ENCODE measurements at regions not wholly inside any gene's neighbourhood (a gene's known extent, or its start where the extent isn't known, plus 50 kb on each side); places are given as distances from the start of the nearest gene placed in this dataset.

- Mint-ChIP-seq H3K27ac (no peak overlapping the region), H3K4me3 (no peak overlapping the region), H3K9me3 (no peaks in the 10 kb centered on the region), H3K4me1 (no peaks in the 10 kb centered on the region), H3K36me3 (ENCODE audit: low read depth) (no peaks in the 10 kb centered on the region), H3K27me3 (peaks cover 4% of the 10 kb centered on the region)
- ATAC-seq (no peak), DNase-seq (no peak)
These were observed 159.9 kb upstream of the NAV2 start for GRCh38 chr11:19552656-19553260.

DNA sequence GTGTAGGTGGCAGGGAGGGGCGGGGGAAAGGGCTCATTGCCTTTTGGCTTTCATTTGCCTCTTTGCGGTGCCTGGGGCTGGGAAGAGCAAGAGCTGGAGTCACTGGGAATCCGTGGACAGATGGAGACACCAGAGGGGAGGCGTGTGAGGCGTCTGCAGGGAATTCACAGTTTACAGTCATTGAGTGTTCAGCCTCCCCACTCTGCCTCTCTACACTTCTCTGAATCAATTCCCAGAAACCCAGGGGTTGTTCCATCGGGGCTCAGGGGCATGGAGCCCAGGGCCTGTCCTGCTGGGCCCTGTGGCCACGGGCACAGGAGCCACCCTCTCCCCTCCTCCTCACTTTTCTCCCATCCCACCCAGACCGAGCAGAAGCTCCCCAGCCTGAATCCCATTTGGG, 160.5 kb upstream of the NAV2 start:
- no peaks in the 10 kb centered on the region for H3K36me3 Mint-ChIP-seq (ENCODE audit: low read depth)
- ATAC-seq (no peak), DNase-seq (no peak)
- no peak overlapping the region for H3K4me3 Mint-ChIP-seq
- no peak overlapping the region for H3K27ac Mint-ChIP-seq
- no peaks in the 10 kb centered on the region for H3K4me1 Mint-ChIP-seq
- H3K27me3 Mint-ChIP-seq = peaks cover 3% of the 10 kb centered on the region
- no peaks in the 10 kb centered on the region for H3K9me3 Mint-ChIP-seq

DNA sequence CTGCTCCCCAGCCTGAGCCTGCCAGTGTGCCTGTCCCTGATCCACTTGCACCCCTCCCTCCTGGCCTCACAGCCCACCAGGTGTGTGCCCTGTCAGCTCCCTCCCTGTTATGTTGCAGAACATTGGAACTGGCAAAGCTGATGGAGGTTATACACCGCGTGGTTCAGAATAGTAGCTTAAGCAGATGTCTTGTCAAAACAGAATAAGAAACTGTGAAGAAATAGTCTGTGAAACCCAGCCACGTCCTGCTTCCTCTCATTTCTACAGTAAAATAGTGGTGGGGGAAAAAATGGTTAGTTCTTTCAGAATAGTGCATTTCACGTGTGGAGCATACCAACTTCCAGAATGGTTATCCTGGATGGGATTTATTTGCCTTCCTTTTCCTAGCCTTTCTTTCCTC, 161.2 kb upstream of the NAV2 start:
- Mint-ChIP-seq H3K9me3 (no peaks in the 10 kb centered on the region), H3K4me1 (no peaks in the 10 kb centered on the region), H3K27me3 (peaks cover 3% of the 10 kb centered on the region), H3K36me3 (ENCODE audit: low read depth) (no peaks in the 10 kb centered on the region), H3K27ac (no peak overlapping the region), H3K4me3 (no peak overlapping the region)
- DNase-seq (no peak), ATAC-seq (no peak)

DNA sequence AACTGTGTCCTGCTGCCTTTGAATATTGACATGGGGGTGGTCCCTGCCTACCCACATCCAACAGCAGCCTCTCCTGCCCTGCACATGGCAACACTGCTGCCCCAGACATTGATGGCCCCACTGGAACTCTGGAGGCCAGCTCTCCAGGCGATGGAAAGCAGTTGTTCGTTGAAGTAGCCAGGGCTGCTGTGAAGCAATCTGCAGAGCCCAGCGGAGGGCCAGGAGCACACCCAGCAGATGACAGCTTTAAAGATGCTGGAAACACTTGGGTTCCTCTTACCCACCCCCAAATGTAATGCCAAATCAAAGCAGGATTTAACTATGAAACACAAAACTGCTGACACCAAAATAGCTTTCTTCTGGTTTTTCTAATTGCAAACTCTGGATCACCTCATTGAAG, 165.6 kb upstream of the NAV2 start:
- H3K27me3 Mint-ChIP-seq = no peaks in the 10 kb centered on the region
- no peaks in the 10 kb centered on the region for H3K36me3 Mint-ChIP-seq (ENCODE audit: low read depth)
- ATAC-seq (no peak), DNase-seq (no peak)
- no peak overlapping the region for H3K27ac Mint-ChIP-seq
- H3K4me1 Mint-ChIP-seq = no peaks in the 10 kb centered on the region
- H3K9me3 Mint-ChIP-seq = no peaks in the 10 kb centered on the region
- H3K4me3 Mint-ChIP-seq = no peak overlapping the region

GRCh38 chr11:19546325-19546724, 166.3 kb upstream of the NAV2 start:
- Mint-ChIP-seq H3K36me3 (ENCODE audit: low read depth) (no peaks in the 10 kb centered on the region), H3K27me3 (no peaks in the 10 kb centered on the region), H3K4me1 (no peaks in the 10 kb centered on the region), H3K27ac (no peak overlapping the region), H3K9me3 (no peaks in the 10 kb centered on the region), H3K4me3 (no peak overlapping the region)
- DNase-seq = no peak
- no peak for ATAC-seq

GRCh38 chr11:19541521-19542049, 171.1 kb upstream of the NAV2 start:
- ATAC-seq = no peak
- Mint-ChIP-seq H3K9me3 (no peaks in the 10 kb centered on the region), H3K4me1 (no peaks in the 10 kb centered on the region), H3K27ac (no peak overlapping the region), H3K36me3 (ENCODE audit: low read depth) (no peaks in the 10 kb centered on the region), H3K4me3 (no peak overlapping the region), H3K27me3 (peaks cover 2% of the 10 kb centered on the region)
- DNase-seq = no peak

GRCh38 chr11:19539861-19540260, 172.8 kb upstream of the NAV2 start:
- no peak overlapping the region for H3K27ac Mint-ChIP-seq
- no peaks in the 10 kb centered on the region for H3K4me1 Mint-ChIP-seq
- H3K36me3 Mint-ChIP-seq (ENCODE audit: low read depth) = no peaks in the 10 kb centered on the region
- no peaks in the 10 kb centered on the region for H3K9me3 Mint-ChIP-seq
- H3K27me3 Mint-ChIP-seq = peaks cover 2% of the 10 kb centered on the region
- H3K4me3 Mint-ChIP-seq = no peak overlapping the region
- DNase-seq = no peak
- ATAC-seq = no peak

DNA sequence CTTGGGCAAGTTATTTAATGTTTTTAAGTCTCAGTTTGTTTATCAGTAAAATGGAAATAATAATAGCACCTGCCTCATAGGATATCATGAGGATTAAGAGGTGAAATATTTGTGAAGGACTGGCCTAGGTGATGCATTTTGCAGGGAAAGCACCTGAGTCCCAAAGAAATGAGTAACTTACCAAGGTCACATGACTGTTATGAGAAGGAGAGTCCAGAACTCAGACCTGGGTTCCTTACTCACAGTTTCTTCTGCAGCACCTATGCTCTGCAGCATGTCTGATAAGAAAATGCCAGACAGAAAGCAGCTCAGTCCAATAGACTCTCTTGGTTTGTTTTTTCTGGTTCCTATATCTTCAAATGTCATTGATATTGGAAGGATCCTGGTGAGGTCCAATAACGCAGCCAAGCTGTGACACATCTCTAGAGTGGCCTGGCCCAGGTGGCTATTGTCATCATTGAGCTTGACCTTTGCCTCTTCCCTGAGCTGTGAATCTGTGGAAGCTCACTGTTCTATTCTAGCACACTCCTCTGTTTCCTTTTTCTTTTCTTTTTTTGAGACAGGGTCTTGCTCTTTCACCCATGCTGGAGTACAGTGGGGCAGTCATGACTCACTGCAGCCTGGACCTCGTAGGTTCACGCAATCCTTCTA, 174.7 kb upstream of the NAV2 start:
- DNase-seq (no peak), ATAC-seq (no peak)
- Mint-ChIP-seq H3K27me3 (peaks cover 4% of the 10 kb centered on the region), H3K4me3 (no peak overlapping the region), H3K27ac (no peak overlapping the region), H3K9me3 (no peaks in the 10 kb centered on the region), H3K4me1 (no peaks in the 10 kb centered on the region), H3K36me3 (ENCODE audit: low read depth) (no peaks in the 10 kb centered on the region)

DNA sequence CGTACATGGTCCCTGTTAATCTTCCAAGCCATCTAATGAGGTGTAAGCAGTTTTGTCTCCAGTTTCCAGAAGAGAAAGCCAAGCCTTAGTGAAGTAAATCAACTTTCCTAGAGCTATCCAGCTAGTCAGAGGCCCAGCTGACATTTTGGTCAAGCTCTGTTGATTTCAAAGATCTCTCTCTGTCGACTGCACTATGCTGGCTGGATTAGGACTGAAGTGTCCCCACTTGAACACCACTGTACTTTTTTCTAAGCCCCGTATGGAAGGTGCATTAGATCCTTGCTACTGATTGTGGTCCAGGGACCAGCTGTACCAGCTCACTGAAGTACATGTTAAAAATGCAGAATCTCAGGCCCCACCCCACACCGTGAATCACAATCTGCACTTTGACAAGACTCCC, 176.5 kb upstream of the NAV2 start:
- Mint-ChIP-seq H3K4me1 (no peaks in the 10 kb centered on the region), H3K36me3 (ENCODE audit: low read depth) (no peaks in the 10 kb centered on the region), H3K27me3 (peaks cover 3% of the 10 kb centered on the region), H3K9me3 (no peaks in the 10 kb centered on the region), H3K4me3 (no peak overlapping the region), H3K27ac (no peak overlapping the region)
- DNase-seq (no peak), ATAC-seq (no peak)

DNA sequence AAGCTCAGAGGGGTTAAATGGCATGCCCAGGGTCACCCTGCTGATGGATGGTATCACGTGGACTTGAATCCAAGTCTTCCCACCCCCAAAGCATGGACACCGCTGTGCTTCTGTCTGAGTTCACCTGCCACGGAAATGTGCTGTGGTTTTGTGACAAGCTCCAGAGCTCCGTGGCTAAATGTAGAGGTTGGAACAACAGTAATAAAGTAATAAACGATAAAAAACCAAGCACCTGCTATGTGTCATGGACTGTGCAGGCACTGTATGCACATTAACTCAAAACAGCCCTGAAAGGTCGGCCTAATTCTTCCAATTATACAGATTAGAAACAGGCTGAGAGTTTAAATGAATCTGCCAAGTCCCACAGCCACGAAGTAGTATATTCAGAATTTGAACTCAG, 182.1 kb upstream of the NAV2 start:
- no peak overlapping the region for H3K27ac Mint-ChIP-seq

DNA sequence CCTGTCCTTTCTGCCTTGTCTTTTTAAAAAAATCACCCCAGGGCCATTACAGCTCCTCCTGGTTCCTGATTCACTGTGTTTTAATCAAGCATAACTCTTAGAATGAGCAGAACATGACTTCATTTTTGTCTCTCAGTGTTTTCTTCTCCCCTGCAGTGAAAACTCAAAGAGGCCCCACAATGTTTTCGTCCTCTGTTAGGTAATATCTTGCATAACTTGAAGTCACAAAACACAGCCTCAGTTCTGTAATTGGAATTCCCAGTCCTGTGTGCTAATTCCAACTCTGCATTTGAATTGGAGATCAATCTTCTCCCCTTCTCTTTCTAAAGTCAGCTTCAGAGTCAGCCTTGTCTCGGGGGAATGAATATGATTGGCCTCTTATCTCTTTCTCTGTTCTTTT, 186.5 kb upstream of the NAV2 start:
- ATAC-seq (no peak), DNase-seq (no peak)
- Mint-ChIP-seq H3K9me3 (no peaks in the 10 kb centered on the region), H3K36me3 (ENCODE audit: low read depth) (no peaks in the 10 kb centered on the region), H3K4me1 (no peaks in the 10 kb centered on the region), H3K27ac (no peak overlapping the region), H3K27me3 (peaks cover 2% of the 10 kb centered on the region), H3K4me3 (no peak overlapping the region)

More for the DNA sequence above, 182.1 kb upstream of the NAV2 start:
- ATAC-seq (no peak), DNase-seq (no peak)
- Mint-ChIP-seq H3K4me3 (no peak overlapping the region), H3K9me3 (no peaks in the 10 kb centered on the region), H3K4me1 (no peaks in the 10 kb centered on the region), H3K27me3 (peaks cover 2% of the 10 kb centered on the region), H3K36me3 (ENCODE audit: low read depth) (no peaks in the 10 kb centered on the region)

GRCh38 chr11:19525714-19526113, 186.9 kb upstream of the NAV2 start:
- DNase-seq = no peak
- Mint-ChIP-seq H3K27ac (no peak overlapping the region), H3K36me3 (ENCODE audit: low read depth) (no peaks in the 10 kb centered on the region), H3K4me3 (no peak overlapping the region), H3K4me1 (no peaks in the 10 kb centered on the region), H3K9me3 (no peaks in the 10 kb centered on the region), H3K27me3 (peaks cover 4% of the 10 kb centered on the region)
- no peak for ATAC-seq

DNA sequence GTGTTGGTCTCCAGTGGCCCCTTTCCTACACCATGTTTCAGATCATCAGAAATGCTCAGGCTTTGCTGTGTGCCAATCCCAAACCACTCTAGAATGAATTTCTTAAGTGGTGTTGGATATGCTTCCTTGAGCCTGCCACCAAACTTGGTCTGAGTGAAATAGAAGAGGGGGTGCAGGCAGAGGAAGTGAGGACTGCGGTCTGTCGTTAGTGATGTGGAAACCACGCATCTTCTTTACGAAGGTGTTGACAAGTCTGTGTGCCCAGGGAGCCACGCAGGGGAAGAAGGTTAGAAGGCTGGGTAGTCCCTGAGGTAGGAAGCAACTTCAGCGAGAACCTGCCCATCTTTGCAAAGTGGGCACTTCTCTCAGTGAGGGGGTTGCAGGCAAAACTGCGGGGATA, 187.4 kb upstream of the NAV2 start:
- no peak for DNase-seq
- no peaks in the 10 kb centered on the region for H3K36me3 Mint-ChIP-seq (ENCODE audit: low read depth)

DNA sequence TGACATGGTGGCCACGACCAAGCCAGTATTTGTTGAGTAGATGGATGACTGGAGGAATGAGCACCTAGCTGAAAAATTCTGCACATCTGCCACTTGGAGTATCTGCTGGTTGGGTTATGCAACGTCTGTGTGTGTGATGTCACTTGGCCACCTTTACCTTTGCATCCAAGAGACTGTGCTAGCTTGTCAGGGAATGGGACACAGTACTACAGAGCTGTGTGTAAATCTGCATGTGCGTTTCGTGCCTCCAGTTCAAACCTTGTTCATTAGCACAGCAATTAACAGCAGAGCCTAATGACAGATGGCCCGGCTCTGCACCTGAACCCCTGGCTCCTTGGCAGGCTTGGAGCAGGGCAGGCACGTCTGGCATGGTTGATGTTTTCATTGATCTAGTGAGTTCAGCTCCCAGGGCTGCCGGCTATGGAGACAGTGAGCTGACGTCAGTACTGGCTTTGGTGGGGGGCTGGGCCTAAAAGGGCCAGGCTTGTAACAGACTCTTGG, 188.4 kb upstream of the NAV2 start:
- DNase-seq (no peak), ATAC-seq (no peak)
- Mint-ChIP-seq H3K27me3 (peaks cover 4% of the 10 kb centered on the region), H3K9me3 (no peaks in the 10 kb centered on the region), H3K4me3 (no peak overlapping the region), H3K27ac (no peak overlapping the region), H3K4me1 (no peaks in the 10 kb centered on the region), H3K36me3 (ENCODE audit: low read depth) (no peaks in the 10 kb centered on the region)

More for the DNA sequence above, 187.4 kb upstream of the NAV2 start:
- Mint-ChIP-seq H3K4me3 (no peak overlapping the region), H3K4me1 (no peaks in the 10 kb centered on the region), H3K27ac (no peak overlapping the region), H3K9me3 (no peaks in the 10 kb centered on the region), H3K27me3 (peaks cover 4% of the 10 kb centered on the region)
- no peak for ATAC-seq

- ATAC-seq (no peak), DNase-seq (no peak)
- H3K27ac Mint-ChIP-seq = no peak overlapping the region
- H3K36me3 Mint-ChIP-seq (ENCODE audit: low read depth) = no peaks in the 10 kb centered on the region
- H3K4me1 Mint-ChIP-seq = no peaks in the 10 kb centered on the region
- peaks cover 8% of the 10 kb centered on the region for H3K27me3 Mint-ChIP-seq
- H3K9me3 Mint-ChIP-seq = no peaks in the 10 kb centered on the region
- no peak overlapping the region for H3K4me3 Mint-ChIP-seq
These were observed 192.0 kb upstream of the NAV2 start for GRCh38 chr11:19520681-19521080.
